GM23338 (cell line): ENCODE measurements at regions not wholly inside any gene's neighbourhood (a gene's known extent, or its start where the extent isn't known, plus 50 kb on each side); places are given as distances from the start of the nearest gene placed in this dataset.

Source experiments
- ATAC-seq: fragments of 200-7000 bp; cut with Tn5 transposase; 3 replicates; pipeline ENCODE4 v1.9.1; 2020
- DNase-seq: peaks from one replicate; pipeline ENCODE4 v3.0.0-alpha.2; 2015; ENCODE audit warnings: low spot score
- H2AFZ ChIP-seq: fragments of 200-600 bp; sonication (generic); 2 replicates; pipeline ENCODE4 v1.8.0; 2016; ENCODE audit warnings: antibody characterized with exemption, mild to moderate bottlenecking, moderate library complexity
- H3F3A ChIP-seq: fragments of 200-600 bp; sonication (generic); replicated peaks from 2 replicates; pipeline ENCODE4 v1.8.0; 2017; ENCODE audit warnings: antibody characterized with exemption, mixed run types, low read depth
- H3K27ac ChIP-seq: fragments of 200-600 bp; sonication (generic); 2 replicates; pipeline ENCODE4 v1.6.1; 2016; ENCODE audit warnings: low read depth
- H3K27me3 ChIP-seq: fragments of 200-600 bp; sonication (generic); 2 replicates; pipeline ENCODE4 v1.8.0; 2016; ENCODE audit warnings: mild to moderate bottlenecking, mixed run types, moderate library complexity; ENCODE audit not compliant: insufficient read depth
- H3K36me3 ChIP-seq: fragments of 200-600 bp; sonication (generic); 2 replicates; pipeline ENCODE4 v1.8.0; 2016; ENCODE audit warnings: mild to moderate bottlenecking; ENCODE audit not compliant: insufficient read depth
- H3K4me1 ChIP-seq: fragments of 200-600 bp; sonication (generic); 2 replicates; pipeline ENCODE4 v1.8.0; 2016; ENCODE audit warnings: mild to moderate bottlenecking, moderate library complexity; ENCODE audit not compliant: insufficient read depth
- H3K4me2 ChIP-seq: fragments of 200-600 bp; sonication (generic); 2 replicates; pipeline ENCODE4 v1.7.1; 2017; ENCODE audit warnings: mixed run types
- H3K4me3 ChIP-seq: fragments of 200-600 bp; sonication (generic); 2 replicates; pipeline ENCODE4 v1.6.1; 2016; ENCODE audit warnings: mixed run types
- H3K79me2 ChIP-seq: fragments of 200-600 bp; sonication (generic); replicated peaks from 2 replicates; pipeline ENCODE4 v1.8.0; 2017; ENCODE audit warnings: mild to moderate bottlenecking; ENCODE audit not compliant: insufficient read depth
- H3K9me2 ChIP-seq: fragments of 200-600 bp; sonication (generic); 2 replicates; pipeline ENCODE4 v1.8.0; 2017; ENCODE audit not compliant: insufficient read depth
- H4K20me1 ChIP-seq: fragments of 200-600 bp; sonication (generic); replicated peaks from 2 replicates; pipeline ENCODE4 v1.8.0; 2017; ENCODE audit warnings: mild to moderate bottlenecking; ENCODE audit not compliant: insufficient read depth
- H3K27ac Mint-ChIP-seq: 2 replicates; pipeline ENCODE4 v1.8.0; 2020; ENCODE audit warnings: inconsistent platforms, mild to moderate bottlenecking, moderate library complexity, mixed read lengths
- H3K27me3 Mint-ChIP-seq: 3 replicates; pipeline ENCODE4 v1.8.0; 2022; ENCODE audit warnings: low read depth, mild to moderate bottlenecking, moderate library complexity, mixed read lengths, inconsistent platforms; ENCODE audit not compliant: insufficient read depth, poor library complexity
- H3K36me3 Mint-ChIP-seq: 3 replicates; pipeline ENCODE4 v1.8.0; 2021; ENCODE audit warnings: low read depth, mild to moderate bottlenecking, inconsistent platforms, moderate library complexity, mixed read lengths
- H3K4me1 Mint-ChIP-seq: 3 replicates; pipeline ENCODE4 v1.8.0; 2020; ENCODE audit warnings: mild to moderate bottlenecking, inconsistent platforms, mixed read lengths
- H3K4me3 Mint-ChIP-seq: 3 replicates; pipeline ENCODE4 v1.8.0; 2021; ENCODE audit warnings: moderate library complexity, mild to moderate bottlenecking, inconsistent platforms, mixed read lengths
- H3K9me3 Mint-ChIP-seq: 3 replicates; pipeline ENCODE4 v1.8.0; 2020; ENCODE audit warnings: moderate library complexity, mild to moderate bottlenecking, inconsistent platforms, mixed read lengths
- CTCF ChIP-seq, 2 experiments: fragments of 200-600 bp in 1 of 2; sonication (generic) in 1 of 2; conservative IDR thresholded peaks; 2 replicates each; pipeline versions ENCODE4 v1.5.1 to v1.6.1; 2016 to 2017; ENCODE audit warnings: antibody characterized with exemption in 2 of 2, low read depth in 2 of 2, mild to moderate bottlenecking in 2 of 2, moderate library complexity in 1 of 2
- EZH2 ChIP-seq: fragments of 200-600 bp; sonication (generic); IDR thresholded peaks from one replicate; pipeline ENCODE4 v1.8.0; 2017; ENCODE audit warnings: antibody characterized with exemption, mild to moderate bottlenecking, low read depth; ENCODE audit not compliant: unreplicated experiment
- JUNB ChIP-seq: IDR thresholded peaks from one replicate; pipeline ENCODE4 v1.6.1; 2016; ENCODE audit warnings: antibody characterized with exemption; ENCODE audit not compliant: unreplicated experiment
- POLR2AphosphoS5 ChIP-seq: IDR thresholded peaks from 2 replicates; pipeline ENCODE4 v1.6.1; 2016; ENCODE audit warnings: antibody characterized with exemption, low read depth
- REST ChIP-seq: IDR thresholded peaks from one replicate; pipeline ENCODE4 v1.6.1; 2018; ENCODE audit warnings: antibody characterized with exemption; ENCODE audit not compliant: unreplicated experiment
- ZNF331 ChIP-seq: fragments of 250-450 bp; sonication (Bioruptor Pico); IDR thresholded peaks from 2 replicates; pipeline ENCODE4 v1.5.0; 2020; ENCODE audit warnings: low read depth, mild to moderate bottlenecking, moderate library complexity
- ZNF462 ChIP-seq: fragments of 250-450 bp; sonication (Bioruptor Pico); IDR thresholded peaks from 2 replicates; pipeline ENCODE4 v1.5.0; 2020; ENCODE audit warnings: mild to moderate bottlenecking, moderate library complexity

- Histone ChIP-seq H3K27me3 (no peaks in the 10 kb centered on the region), H3K9me2 (no peaks in the 10 kb centered on the region), H2AFZ (no peak overlapping the region), H3K4me3 (no peak overlapping the region), H3K4me2 (no peak overlapping the region), H3K4me1 (peaks cover 9% of the 10 kb centered on the region), H3K79me2 (no peaks in the 10 kb centered on the region), H4K20me1 (no peaks in the 10 kb centered on the region), H3F3A (no peaks in the 10 kb centered on the region), H3K36me3 (no peaks in the 10 kb centered on the region), H3K27ac (no peak overlapping the region)
- Mint-ChIP-seq H3K4me3 (no peak overlapping the region), H3K36me3 (no peaks in the 10 kb centered on the region), H3K27ac (no peak overlapping the region), H3K4me1 (peaks cover 10% of the 10 kb centered on the region), H3K9me3 (no peaks in the 10 kb centered on the region), H3K27me3 (peaks cover 3% of the 10 kb centered on the region)
- TF ChIP-seq POLR2AphosphoS5 (no peak), ZNF331 (CRISPR knock-in tag) (no peak), CTCF (conservative IDR thresholded peaks at IDR 0.05; ENCODE audit: low read depth in 2 of 2) (peak; percentile 83 to 96), EZH2 (no peak)
- ATAC-seq = peak; percentile 88
- peak; percentile 71 for DNase-seq
Observed at GRCh38 chr4:147019091-147019490, 73.4 kb upstream of the TTC29 start.

GRCh38 chr4:147020456-147020855, 74.8 kb upstream of the TTC29 start:
- H3K4me2 ChIP-seq = no peak overlapping the region
- Mint-ChIP-seq H3K27ac (no peak overlapping the region), H3K4me1 (peaks cover 5% of the 10 kb centered on the region; the same call in 2 of the 3 replicates), H3K9me3 (no peaks in the 10 kb centered on the region), H3K27me3 (peaks cover 3% of the 10 kb centered on the region), H3K36me3 (no peaks in the 10 kb centered on the region), H3K4me3 (no peak overlapping the region)
- no peaks in the 10 kb centered on the region for H3F3A ChIP-seq
- no peaks in the 10 kb centered on the region for H3K27me3 ChIP-seq
- H3K79me2 ChIP-seq = no peaks in the 10 kb centered on the region
- no peak for TF ChIP-seq REST
- TF ChIP-seq JUNB = no peak
- TF ChIP-seq ZNF462 (CRISPR knock-in tag) = no peak
- no peaks in the 10 kb centered on the region for H3K36me3 ChIP-seq
- H3K9me2 ChIP-seq = no peaks in the 10 kb centered on the region
- peaks cover 4% of the 10 kb centered on the region for H3K4me1 ChIP-seq
- H3K4me3 ChIP-seq = no peak overlapping the region
- peak overlapping the region; percentile 52; the same call in 1 of the 2 replicates for H2AFZ ChIP-seq
- ATAC-seq = no peak
- no peak for DNase-seq
- H3K27ac ChIP-seq = no peak overlapping the region
- no peaks in the 10 kb centered on the region for H4K20me1 ChIP-seq
